ENCODE measurements at regions not wholly inside any gene's neighbourhood (a gene's known extent, or its start where the extent isn't known, plus 50 kb on each side); places are given as distances from the start of the nearest gene placed in this dataset.

DNA sequence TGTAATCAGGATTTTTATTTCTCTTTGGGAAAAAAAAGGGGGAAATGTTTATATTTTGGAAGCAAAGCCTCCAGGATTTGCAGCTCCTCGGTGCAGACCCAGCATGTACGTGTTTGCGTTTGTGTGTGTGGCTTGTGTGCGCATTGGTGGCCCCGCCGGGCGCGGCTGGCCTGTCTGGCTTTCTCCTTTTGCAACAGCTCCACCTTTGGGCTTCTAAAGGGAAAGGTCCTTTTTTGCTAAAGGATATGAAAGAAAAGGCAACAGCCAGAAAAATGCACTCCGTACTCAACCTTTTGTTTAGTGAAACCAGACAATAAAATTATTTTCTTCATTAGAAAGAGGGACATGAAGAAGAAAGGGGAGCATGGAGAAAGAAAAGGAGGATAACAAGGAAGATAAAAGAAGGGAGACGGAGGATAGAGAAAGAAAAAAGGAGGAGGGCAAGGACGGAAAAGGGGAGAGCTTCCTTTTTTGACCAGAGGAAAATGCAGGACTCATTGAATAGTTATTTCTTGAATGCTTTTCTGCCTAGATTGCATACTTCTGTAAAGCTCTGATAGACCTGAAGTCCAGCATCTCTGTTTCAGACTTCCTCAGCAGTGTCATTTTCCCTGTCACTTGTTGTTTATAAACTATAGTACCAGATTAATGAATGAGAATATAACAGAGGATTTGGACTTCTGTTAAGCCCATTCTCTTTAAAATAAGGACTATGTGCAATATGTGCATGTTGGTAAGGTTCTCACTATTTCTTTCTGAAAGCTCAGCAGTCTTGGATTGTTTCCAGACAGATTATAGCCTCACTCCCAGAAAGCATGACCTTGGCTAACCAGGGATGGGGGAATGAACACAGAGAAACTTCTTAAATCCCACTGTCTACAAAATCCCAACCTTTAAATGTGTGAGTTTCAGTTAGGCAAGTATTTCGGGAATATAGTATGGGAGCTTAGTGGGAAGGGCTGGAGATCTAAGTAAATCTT, 563.1 kb upstream of the PIK3C3 start:
- peak in 3 of 4 donors; percentile 41 to 54 (median 51) for DNase-seq (ENCODE audit: low read depth in 4 of 4, low spot score in 3 of 4)

DNA sequence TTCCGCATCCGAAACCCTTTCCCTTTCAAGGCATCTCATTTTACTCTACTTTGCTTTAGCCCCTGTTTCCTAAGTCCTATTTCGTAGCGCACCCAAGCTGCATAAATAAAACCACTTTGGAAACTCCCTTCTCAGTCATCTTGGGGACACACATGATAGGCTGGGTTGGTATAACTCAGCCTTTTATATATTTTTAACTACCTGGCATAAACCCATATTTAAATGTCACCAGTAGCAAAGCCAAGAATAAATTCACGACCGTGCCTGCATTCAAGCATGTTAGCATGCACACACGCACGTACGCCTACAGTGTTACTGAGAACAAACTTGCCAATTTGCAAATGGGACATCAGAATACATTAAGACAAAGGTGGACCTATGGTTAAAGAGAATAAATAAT, 564.7 kb upstream of the PIK3C3 start:
- no peak for DNase-seq (ENCODE audit: low read depth in 4 of 4, low spot score in 3 of 4)

GRCh38 chr18:41378598-41378997, 576.4 kb upstream of the PIK3C3 start:
- peak in 3 of 4 donors; percentile 29 to 36 (median 32) for DNase-seq (ENCODE audit: low read depth in 4 of 4, low spot score in 3 of 4)

GRCh38 chr18:41373612-41374011, 581.4 kb upstream of the PIK3C3 start:
- no peak for DNase-seq (ENCODE audit: low read depth in 4 of 4, low spot score in 3 of 4)

GRCh38 chr18:41372046-41372665, 582.9 kb upstream of the PIK3C3 start:
- DNase-seq (ENCODE audit: low read depth in 4 of 4, low spot score in 3 of 4), result no peak

DNA sequence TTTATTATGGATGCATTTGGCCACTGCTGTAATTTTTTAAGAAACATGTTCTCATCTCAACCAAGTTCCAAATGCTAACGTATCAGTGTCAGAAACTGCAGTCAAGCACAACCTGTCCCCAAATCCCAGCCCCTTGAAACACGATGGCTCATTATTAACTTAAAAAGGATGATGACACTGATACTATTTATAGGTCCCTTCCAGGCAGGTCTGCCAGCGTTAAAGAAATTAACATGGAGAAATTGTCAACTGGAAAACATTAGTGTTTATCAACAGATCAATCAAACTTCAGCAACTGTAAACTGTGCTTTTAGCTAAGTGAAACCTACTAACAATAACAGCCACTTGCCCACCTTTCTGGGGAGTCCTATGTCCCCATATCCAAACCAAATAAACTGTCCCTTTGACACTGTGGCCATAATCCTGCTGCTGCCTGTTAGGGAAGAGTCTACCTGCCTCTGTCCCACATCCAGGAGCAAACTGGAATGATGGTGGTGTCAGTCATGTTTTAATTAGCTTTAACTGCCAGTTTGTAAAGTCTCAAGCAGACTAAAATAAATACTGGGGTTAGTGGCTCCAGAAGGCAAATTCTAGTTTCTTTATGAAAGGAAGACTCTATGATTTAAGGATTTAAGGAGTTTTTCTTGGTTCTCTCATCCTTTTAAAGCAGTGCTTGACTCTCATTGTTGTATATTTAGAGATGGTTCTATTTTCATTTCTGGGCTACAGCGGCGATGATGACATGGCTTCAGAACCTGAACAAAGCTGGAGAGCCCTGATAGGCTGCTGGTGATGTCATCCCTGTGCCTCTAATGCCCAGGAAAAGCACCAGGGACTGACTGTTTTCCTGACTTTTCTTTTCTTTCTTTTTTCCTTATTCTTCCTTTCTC, 583.6 kb upstream of the PIK3C3 start:
- DNase-seq (ENCODE audit: low read depth in 4 of 4, low spot score in 3 of 4), result no peak

GRCh38 chr18:41370740-41371139, 584.3 kb upstream of the PIK3C3 start:
- DNase-seq (ENCODE audit: low read depth in 4 of 4, low spot score in 3 of 4), result no peak

DNA sequence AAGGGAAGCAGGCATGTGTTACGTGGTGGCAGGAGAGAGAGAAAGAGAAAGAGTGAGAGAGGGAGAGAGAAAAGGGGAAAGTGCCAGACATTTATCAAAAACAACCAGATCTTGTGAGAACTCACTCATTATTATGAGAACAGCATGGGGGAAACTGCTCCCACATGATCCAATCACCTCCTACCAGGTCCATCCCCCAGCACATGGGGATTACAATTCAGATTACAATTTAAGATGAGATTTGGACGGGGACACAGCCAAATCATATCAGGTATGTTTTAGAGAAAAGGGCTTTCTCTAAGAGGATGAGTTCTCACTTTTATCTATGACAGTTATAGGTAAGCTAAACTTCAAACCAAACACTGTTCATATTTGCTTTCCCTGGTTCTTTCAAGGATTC, 597.3 kb upstream of the PIK3C3 start:
- no peak for DNase-seq (ENCODE audit: low read depth in 4 of 4, low spot score in 3 of 4)

DNA sequence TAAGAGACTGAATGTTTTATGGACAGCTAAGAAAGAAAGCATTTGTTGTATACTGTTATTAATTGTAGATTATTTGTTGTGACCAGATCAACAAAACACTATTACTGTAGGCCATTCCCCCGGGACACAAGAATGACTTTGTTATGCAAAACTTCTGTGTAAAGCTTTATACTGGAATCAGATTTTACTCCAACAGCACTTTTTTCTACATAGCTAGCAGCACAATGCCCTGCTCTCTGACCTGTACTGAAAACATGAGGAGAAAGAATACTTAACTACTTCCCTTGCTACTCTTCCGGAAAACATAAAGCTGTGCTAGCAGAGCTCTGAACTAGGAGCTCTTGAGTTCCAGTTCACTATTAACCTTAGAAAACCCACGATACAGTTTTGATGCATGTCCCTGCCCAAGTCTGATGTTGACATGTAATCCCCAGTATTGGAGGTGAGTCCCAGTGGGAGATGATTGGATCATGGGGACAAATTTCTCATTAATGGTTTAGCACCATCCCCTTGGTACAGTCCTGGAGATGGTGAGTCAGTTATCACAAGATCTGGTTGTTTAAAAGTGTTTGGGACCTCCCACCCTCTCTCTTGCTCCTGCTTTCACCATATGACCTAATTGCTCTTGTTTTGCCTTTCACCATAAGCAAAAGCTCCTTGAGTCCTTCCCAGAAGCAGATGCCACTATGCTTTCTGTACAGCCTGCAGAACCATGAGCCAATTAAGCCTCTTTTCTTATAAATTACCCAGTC, 601.1 kb upstream of the PIK3C3 start:
- DNase-seq (ENCODE audit: low read depth in 4 of 4, low spot score in 3 of 4), result peak in 1 of 4 donors; percentile 22

DNA sequence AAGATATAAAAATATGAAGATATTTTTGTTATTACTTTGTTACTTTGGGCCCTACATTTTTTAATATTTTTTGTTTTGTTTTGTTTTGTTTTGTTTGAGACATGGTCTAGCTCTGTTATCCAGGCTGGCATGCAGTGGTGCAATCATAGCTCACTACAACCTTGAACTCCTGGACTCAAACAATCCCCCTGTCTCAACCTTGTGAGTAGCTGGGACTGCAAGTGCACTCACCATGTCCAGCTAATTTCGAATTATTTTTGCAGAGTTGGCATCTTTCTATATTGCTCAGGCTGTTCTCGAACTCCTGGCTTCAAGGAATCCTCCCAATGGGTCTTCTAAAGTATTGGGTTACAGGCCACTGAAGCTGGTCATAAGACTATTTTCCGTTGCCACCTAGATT, 603.6 kb upstream of the PIK3C3 start:
- DNase-seq (ENCODE audit: low read depth in 4 of 4, low spot score in 3 of 4), result no peak

- DNase-seq (ENCODE audit: low read depth in 4 of 4, low spot score in 3 of 4), result no peak
These were observed 608.0 kb upstream of the PIK3C3 start for GRCh38 chr18:41347057-41347456.

DNA sequence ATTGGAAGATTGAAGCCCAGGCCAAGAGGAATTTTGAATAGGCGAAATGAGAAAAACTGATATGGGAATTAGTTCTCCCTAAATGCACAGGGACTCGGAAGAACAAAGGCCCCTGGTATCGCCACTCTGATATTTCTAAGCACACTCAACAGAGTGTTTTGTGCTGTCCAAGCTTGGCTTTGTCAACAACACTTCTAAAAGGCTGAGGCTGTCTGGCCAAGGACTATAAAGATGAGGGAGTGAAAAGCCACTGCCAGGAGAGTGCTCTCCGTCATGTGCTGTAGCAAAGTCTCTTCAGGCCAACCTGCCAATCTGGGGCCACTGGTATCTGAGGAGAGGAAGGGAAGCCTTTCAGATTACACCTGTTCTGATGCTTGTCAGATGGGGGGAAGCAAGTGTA, 611.2 kb upstream of the PIK3C3 start:
- DNase-seq (ENCODE audit: low read depth in 4 of 4, low spot score in 3 of 4), result no peak

DNA sequence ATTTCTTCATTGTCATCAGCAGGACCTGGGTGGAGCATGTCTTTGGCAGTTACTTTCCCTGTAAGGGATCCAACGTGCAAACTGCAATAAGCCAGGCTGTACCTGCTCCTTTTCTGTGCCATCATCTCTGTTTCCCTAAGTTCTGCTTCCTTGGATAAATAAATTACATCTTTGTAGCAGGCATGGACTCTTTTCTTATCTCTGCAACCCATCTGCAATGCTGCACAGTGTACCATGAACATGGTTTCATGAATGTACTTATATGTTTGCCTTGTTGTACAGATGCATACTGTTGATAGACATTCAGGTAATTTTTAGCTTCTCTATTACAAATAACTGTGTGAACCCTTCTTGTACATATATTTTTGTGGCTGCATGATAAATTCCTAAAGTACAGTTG, 616.7 kb upstream of the PIK3C3 start:
- DNase-seq (ENCODE audit: low read depth in 4 of 4, low spot score in 3 of 4), result no peak

GRCh38 chr18:41331661-41332060, 623.4 kb upstream of the PIK3C3 start:
- DNase-seq (ENCODE audit: low read depth in 4 of 4, low spot score in 3 of 4), result no peak

- no peak for DNase-seq (ENCODE audit: low read depth in 4 of 4, low spot score in 3 of 4)
These were observed 628.7 kb upstream of the PIK3C3 start for GRCh38 chr18:41326311-41326710.

DNA sequence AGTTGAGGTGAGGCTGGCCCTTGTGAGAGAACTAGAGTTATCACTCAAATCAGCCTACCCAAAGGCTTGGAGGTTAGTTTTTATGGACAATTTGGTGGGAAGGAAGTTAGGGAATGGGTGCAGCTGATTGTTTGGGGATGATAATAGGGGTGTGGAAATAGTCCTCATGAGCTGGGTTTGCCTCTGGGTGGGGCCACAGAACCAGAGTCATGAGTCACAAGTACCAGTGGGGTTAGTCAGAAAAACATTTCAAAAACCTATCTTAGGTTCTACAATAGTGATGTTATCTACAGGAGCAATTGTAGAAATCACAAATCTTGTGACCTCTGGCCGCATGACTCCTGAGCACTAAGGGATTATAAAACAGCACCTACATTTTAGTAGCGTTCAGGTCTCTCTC, 630.1 kb upstream of the PIK3C3 start:
- DNase-seq (ENCODE audit: low read depth in 4 of 4, low spot score in 3 of 4), result no peak

- DNase-seq (ENCODE audit: low read depth in 4 of 4, low spot score in 3 of 4), result no peak
These were observed 630.8 kb upstream of the PIK3C3 start for GRCh38 chr18:41324020-41324791.

- no peak for DNase-seq (ENCODE audit: low read depth in 4 of 4, low spot score in 3 of 4)
These were observed 632.0 kb upstream of the PIK3C3 start for GRCh38 chr18:41323044-41323443.

DNA sequence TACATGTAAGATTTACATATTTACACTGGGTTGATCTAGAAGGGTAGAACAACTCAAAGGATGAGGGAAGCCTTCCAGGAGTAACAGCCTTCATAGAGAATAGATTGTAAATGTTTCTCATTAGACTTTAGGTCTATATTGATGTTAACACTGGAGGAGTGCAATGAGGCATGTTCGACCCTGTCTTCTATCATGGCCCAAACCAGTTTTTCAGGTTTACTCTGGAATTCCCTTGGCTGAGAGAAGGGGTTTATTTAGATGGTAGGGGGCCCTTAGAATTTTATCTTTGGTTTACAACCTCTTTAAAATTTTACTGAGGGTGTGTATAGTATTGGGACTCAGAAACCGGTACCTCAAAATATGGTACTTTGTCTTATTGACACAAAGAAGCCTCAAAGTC, 634.9 kb upstream of the PIK3C3 start:
- DNase-seq (ENCODE audit: low read depth in 4 of 4, low spot score in 3 of 4), result peak in 3 of 4 donors; percentile 8 to 20 (median 9)

All from right renal pelvis (tissue), 4 donors.